Frontal cortex (tissue), 3 donors: ENCODE measurements at regions not wholly inside any gene's neighbourhood (a gene's known extent, or its start where the extent isn't known, plus 50 kb on each side); places are given as distances from the start of the nearest gene placed in this dataset.

ENCODE experiments used
- DNase-seq, 2 donors: peaks; one replicate each; pipeline ENCODE4 v3.0.0; 2012; ENCODE audit warnings: low spot score in 2 of 2
- FAIRE-seq: peaks from 2 replicates; lab custom pipeline; 2012; peaks lifted over from hg19 to GRCh38; lab: Jason Lieb, UNC
- donor health status: control.
- donor health status: control.
- donor health status: control.

- DNase-seq: no peak
- no peak for FAIRE-seq
Measured at GRCh38 chr21:28445141-28445830, 547.4 kb downstream of the LTN1 start.

- FAIRE-seq (no peak), DNase-seq (no peak)
Measured at GRCh38 chr21:28444557-28444956, 548.1 kb downstream of the LTN1 start.

DNA sequence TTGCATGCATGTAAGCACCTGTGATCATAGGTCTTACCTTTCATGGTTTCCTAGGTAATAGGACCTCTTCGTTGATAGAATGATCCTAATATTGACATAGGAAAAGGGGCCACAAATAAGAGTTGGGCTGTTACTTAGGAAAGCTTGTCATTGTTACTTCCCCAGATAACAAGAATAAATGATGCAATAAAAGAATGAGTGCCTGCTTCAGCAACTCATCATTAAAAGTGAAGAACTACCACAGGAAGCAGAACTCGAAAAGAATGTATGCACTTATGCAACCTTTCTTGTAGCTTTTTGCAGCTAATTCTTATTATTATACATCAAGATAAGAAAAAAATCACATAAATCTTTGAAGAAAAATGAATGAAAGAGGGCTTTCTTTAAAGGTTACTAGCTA, 548.6 kb downstream of the LTN1 start:
- FAIRE-seq (no peak), DNase-seq (no peak)

- no peak for DNase-seq
- no peak for FAIRE-seq
Measured at GRCh38 chr21:28442624-28443023, 550.1 kb downstream of the LTN1 start.

GRCh38 chr21:28442085-28442484, 550.6 kb downstream of the LTN1 start:
- no peak for DNase-seq
- no peak for FAIRE-seq

- no peak for DNase-seq
- FAIRE-seq: no peak
Measured at GRCh38 chr21:28439788-28440187, 552.9 kb downstream of the LTN1 start.

- DNase-seq: no peak
- no peak for FAIRE-seq
Measured at GRCh38 chr21:28439251-28439650, 553.4 kb downstream of the LTN1 start.

- FAIRE-seq (no peak), DNase-seq (no peak)
Measured at GRCh38 chr21:28437061-28437460, 555.6 kb downstream of the LTN1 start.

DNA sequence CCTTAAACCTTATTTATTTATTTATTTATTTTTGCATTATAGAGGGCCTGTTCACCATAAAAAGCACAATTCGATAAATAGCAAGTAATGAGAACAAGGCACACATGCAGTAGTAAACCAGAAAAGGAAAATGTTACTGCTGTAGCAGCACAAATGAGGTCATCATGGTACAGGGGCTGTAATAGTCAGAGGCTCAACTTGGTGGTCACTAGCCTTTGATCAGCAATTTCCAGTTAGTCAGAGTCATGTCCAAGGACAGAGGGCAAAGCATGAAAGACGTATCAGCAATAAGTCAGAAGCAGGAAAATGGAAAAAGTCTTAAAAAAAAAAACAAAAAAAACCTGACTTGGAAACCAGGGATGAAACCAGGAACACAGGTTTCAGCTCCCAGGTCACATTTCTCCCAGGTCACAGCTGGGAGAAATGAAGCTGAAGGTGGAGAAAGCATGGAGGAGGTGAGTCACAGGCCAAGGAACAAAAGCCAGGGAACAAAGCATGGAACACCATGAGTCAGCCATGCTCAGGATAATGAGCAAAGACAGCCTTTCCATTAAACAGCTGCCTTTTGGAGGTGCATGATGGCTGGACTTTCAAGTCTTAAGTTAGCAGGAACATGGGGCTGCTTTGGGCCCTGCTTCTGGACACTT, 556.3 kb downstream of the LTN1 start:
- no peak for FAIRE-seq
- no peak for DNase-seq

DNA sequence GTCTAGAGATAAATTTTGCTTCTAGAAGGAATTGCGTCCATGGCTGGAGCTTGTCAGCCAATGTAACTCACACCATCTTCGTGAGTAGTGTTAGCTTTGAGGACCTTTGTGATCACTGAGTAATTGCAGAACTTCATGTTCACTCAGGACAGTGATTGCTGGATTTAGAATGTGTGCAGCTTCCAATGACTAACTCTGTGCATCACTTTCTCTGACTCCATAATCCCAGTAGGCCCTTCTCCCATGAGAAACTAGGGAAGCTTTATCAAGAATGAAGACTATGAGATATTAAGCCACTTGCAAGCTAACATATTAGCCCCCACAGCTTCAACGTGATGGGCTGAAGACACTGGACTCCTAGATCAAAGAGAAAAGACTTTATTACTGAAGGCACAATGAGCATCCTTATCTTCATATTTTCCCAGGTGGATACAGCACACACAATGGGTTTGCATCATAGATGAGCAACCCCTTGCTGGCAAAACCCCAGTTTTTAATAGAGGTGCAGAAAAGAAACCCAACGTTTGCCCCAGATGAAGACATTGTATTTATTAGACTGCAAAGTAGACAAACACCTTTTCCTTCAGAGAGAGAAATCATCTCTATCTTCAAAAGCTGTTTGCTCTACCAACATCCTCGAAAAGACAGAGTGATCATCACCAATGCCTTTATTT, 561.0 kb downstream of the LTN1 start:
- DNase-seq (no peak), FAIRE-seq (no peak)

DNA sequence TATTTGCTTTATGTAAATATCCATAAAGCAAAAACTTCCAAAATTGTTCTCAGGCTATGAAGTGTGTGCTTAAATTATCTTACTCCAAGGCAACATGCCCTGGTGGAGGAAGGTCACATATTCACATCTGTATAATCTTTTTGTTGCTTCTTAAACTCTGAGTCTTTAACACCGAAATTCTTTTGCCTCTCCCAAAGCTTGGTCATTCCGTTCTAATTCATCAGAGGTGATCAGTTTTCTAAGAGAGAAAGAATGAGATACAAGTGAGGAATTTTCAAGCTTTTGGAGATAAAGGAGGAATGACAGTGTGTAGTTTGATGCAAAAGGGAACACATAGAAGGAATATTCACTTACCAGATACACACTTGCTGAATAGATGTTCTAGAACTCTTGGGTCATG, 561.7 kb downstream of the LTN1 start:
- no peak for DNase-seq
- no peak for FAIRE-seq

- DNase-seq (no peak), FAIRE-seq (no peak)
Measured at GRCh38 chr21:28429161-28429560, 563.5 kb downstream of the LTN1 start.

DNA sequence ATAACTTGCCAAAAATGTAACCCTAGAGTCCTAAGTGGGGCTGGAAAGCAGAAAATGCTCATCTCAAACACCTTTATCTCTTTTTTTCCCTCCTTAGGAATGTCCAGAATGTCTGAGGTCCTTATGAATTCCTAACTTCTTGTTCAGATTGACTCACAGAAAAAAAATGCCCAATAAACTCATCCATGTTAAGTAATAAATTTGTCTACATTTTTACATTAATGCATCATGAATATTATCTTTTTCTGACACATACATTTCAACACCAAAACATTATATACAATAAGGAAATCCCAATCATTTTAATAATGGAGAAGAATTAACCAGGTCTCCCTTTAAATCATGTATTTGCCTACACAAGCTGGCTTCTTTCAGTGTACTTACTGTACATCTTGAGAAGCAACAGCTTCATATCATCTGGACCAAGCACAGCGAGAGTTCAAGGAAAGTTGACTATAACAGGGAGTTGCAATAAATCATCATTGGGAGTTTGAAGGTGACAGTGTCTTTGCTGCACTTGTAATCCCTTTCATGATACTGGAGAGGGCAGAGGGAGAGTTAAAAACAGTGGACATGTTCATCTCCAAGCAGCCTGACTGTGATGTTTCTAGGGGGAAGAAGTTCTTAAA, 565.2 kb downstream of the LTN1 start:
- FAIRE-seq: no peak

DNA sequence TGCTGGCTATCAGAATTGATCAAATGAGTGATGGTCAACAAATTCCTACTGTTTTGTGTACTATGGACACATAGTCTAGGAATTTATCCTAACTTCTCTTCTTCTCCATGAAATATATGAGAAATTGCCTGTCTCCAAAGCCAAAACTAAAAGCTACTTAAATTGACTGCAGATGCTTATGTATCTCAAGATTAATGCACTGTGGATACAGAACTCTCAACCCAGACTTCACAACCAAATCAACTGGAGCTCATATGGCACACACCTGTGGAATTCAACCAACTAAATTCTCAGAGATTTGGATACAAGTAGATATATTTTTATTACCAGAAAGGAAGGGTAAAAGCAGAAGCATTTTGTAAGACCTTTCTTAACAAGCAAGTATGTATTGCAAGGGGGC, 566.1 kb downstream of the LTN1 start:
- FAIRE-seq (no peak), DNase-seq (no peak)

More for the DNA sequence above, 565.2 kb downstream of the LTN1 start:
- DNase-seq: no peak

GRCh38 chr21:28423521-28424190, 569.0 kb downstream of the LTN1 start:
- DNase-seq (no peak), FAIRE-seq (no peak)

DNA sequence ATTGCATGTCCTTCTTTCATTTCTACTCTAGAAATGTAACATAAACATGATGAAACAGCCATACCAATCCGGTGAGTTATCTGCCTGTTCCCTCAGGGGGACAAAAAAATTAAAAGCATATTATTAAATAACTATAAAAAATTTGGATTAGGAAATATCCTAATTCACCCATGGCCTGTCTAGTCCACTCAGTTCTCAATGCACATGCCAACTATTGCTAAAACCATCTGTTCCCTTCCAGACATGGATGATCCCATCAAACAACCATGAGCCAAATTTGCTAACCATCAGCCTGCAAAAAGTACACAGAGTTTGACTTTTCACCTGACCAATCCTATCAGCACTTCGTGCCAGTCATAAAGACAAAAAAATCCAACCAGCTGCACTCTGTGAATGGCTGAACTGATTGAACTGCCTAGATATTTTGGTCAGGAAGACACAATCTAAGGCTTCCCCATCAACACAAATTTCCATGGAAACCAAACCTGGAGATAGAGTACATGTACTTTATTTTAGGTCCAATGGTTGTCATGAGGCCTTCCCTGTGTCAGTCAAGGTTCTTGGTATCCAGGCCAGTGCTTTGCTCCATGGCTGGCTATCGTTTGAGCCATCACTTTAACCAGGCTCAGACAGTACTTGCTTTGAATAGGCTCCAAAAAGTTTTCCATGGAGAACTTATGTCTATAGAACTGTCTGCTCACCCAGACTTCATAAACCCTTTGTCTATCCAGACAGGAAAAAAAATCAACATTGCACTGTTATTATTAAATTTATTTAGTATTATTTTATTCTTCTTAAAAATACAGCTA, 570.8 kb downstream of the LTN1 start:
- FAIRE-seq: no peak

DNA sequence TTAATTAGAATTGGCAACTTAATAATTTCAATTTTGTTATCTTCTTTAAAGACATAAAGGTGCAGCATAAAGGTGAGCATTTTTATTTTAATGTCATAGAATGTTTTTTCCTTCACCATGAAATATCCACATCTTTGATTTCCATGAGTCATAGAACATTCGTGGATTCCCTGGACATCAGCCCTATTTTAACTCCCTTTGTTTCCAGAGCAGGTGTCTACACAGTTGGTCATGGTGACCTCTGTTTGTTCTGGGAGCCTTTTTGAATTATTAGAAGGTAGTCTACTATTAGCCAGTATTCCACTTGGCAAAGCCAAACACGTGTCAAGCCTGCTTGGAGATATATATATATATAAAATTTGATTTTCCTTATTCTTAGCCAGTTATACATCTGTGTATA, 572.9 kb downstream of the LTN1 start:
- DNase-seq (no peak), FAIRE-seq (no peak)

More for the DNA sequence above, 570.8 kb downstream of the LTN1 start:
- no peak for DNase-seq

GRCh38 chr21:28418726-28419514, 573.8 kb downstream of the LTN1 start:
- no peak for DNase-seq
- no peak for FAIRE-seq

DNA sequence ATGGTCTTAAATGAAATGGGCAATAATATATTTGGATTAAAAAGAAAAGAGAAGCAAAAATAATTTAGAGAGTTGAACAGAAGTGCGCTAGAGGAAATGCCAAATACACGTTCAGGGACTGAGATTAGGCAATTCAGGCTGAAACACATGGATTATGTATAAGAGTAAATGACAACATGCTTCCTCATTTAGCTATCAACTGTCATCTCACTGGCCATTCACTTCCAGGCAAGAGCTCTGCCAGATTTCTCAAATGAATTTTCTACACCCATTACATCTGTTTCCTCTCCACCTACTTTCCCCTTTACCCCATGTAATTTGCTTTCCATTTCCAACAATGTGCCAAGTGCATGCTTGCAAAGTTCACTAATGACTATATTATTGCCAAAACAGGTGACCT, 582.4 kb downstream of the LTN1 start:
- FAIRE-seq: no peak
- no peak for DNase-seq
